Spleen (tissue), 11 donors: ENCODE measurements at regions not wholly inside any gene's neighbourhood (a gene's known extent, or its start where the extent isn't known, plus 50 kb on each side); places are given as distances from the start of the nearest gene placed in this dataset.

Experiments used
- DNase-seq: peaks from one replicate; pipeline ENCODE4 v3.0.0-alpha.2; 2020
- H3K27ac ChIP-seq, 8 donors: fragments of 200-600 bp; sonication (generic) in 7 of 8; 1 replicate in 4 of 8; 2 replicates in 4 of 8; pipeline versions ENCODE4 v1.5.0 to v1.8.0; 2016 to 2021; ENCODE audit warnings: inconsistent platforms in 4 of 8, mild to moderate bottlenecking in 4 of 8, moderate library complexity in 1 of 8
- H3K27me3 ChIP-seq, 7 donors: fragments of 200-600 bp; sonication (generic) in 6 of 7; replicated peaks in 1 of 7; 1 replicate in 4 of 7; 2 replicates in 3 of 7; pipeline versions ENCODE4 v1.5.0 to v1.8.0; 2016 to 2021; ENCODE audit warnings: inconsistent platforms in 3 of 7, mild to moderate bottlenecking in 1 of 7
- H3K36me3 ChIP-seq, 6 donors: fragments of 200-600 bp; sonication (generic) in 5 of 6; 1 replicate in 4 of 6; 2 replicates in 2 of 6; pipeline versions ENCODE4 v1.5.0 to v1.8.0; 2016 to 2021; ENCODE audit warnings: inconsistent platforms in 2 of 6
- H3K4me1 ChIP-seq, 6 donors: fragments of 200-600 bp; sonication (generic) in 5 of 6; 1 replicate in 3 of 6; 2 replicates in 3 of 6; pipeline versions ENCODE4 v1.5.0 to v1.8.0; 2016 to 2021; ENCODE audit warnings: inconsistent platforms in 3 of 6
- H3K4me3 ChIP-seq, 8 donors: fragments of 200-600 bp; sonication (generic) in 7 of 8; 1 replicate in 4 of 8; 2 replicates in 4 of 8; pipeline versions ENCODE4 v1.5.0 to v1.8.0; 2016 to 2021; ENCODE audit warnings: inconsistent platforms in 4 of 8, mild to moderate bottlenecking in 4 of 8, moderate library complexity in 2 of 8
- H3K9me3 ChIP-seq, 8 donors: fragments of 200-600 bp; sonication (generic) in 7 of 8; 1 replicate in 4 of 8; 2 replicates in 4 of 8; pipeline versions ENCODE4 v1.5.0 to v1.8.0; 2016 to 2021; ENCODE audit warnings: inconsistent platforms in 4 of 8
- CTCF ChIP-seq, 11 experiments: fragments of 200-600 bp in 7 of 11; fragments of 450-650 bp in 4 of 11; sonication (generic) in 4 of 11; IDR thresholded peaks in 8 of 11; conservative IDR thresholded peaks in 3 of 11; 1 replicate in 7 of 11; 2 replicates in 4 of 11; pipeline versions ENCODE4 v1.4.0 to v1.8.0; 2016 to 2021; ENCODE audit warnings: antibody characterized with exemption in 11 of 11, inconsistent platforms in 4 of 11, mild to moderate bottlenecking in 1 of 11
- POLR2A ChIP-seq, 3 donors: fragments of 450-650 bp; IDR thresholded peaks; one replicate each; pipeline ENCODE4 v1.5.1; 2017; ENCODE audit warnings: antibody characterized with exemption in 3 of 3, mild to moderate bottlenecking in 1 of 3
- POLR2AphosphoS5 ChIP-seq, 3 donors: sonication (generic); formaldehyde crosslinking; IDR thresholded peaks; one replicate each; pipeline ENCODE4 v1.5.1; 2017; ENCODE audit warnings: antibody characterized with exemption in 3 of 3
- WGBS, 5 donors: extraction: QIAGEN DNeasy Blood & Tissue Kit in 3 of 5; methylation state at CpG; one replicate each; pipeline versions ENCODE4 v1.1.5 to v1.1.7; 2013 to 2018; 5-methylcytosine and 5-hydroxymethylcytosine counted together
- intact Hi-C: fragments of 100-400 bp; cut with DNase I; formaldehyde crosslinking; loops from one replicate; pipeline ENCODE4 v1.15.0; 2023; ENCODE audit warnings: low total_unique reads
- donor health status: healthy with polysubstance abuse.
- donor health status: DM: no; HTN: no; CAD: no; lungs with moderate emphysema.
- donor health status: DM: no; HTN: no; CAD: no.
- donor health status: Bipolar disorder and iron deficiency.
- donor health status: healthy.
- donor health status: DM: no; HTN: no; CAD: no.
- donor health status: DM: yes; HTN: yes; CAD: no.

- Histone ChIP-seq H3K4me1 (no peaks in the 10 kb centered on the region), H3K9me3 (peaks cover 0 to 58% (median 40%) of the 10 kb centered on the region in 8 donors), H3K27me3 (no peaks in the 10 kb centered on the region), H3K27ac (no peak overlapping the region), H3K4me3 (no peak overlapping the region), H3K36me3 (no peaks in the 10 kb centered on the region)
- intact Hi-C loops: no loop called here
- TF ChIP-seq CTCF (IDR thresholded peaks at IDR 0.05 in 8 of 11, conservative IDR thresholded peaks at IDR 0.05 in 3 of 11): no peak
- TF ChIP-seq POLR2AphosphoS5 (IDR thresholded peaks at IDR 0.05): no peak
- no peak for TF ChIP-seq POLR2A (IDR thresholded peaks at IDR 0.05)
- no peak for DNase-seq
Observed at GRCh38 chr2:57278451-57278850, 768.2 kb upstream of the VRK2 start.

GRCh38 chr2:57291209-57291608, 755.4 kb upstream of the VRK2 start:
- Histone ChIP-seq H3K4me1 (no peaks in the 10 kb centered on the region), H3K4me3 (no peak overlapping the region), H3K36me3 (no peaks in the 10 kb centered on the region), H3K9me3 (peaks cover 0 to 24% (median 4%) of the 10 kb centered on the region in 8 donors), H3K27ac (no peak overlapping the region), H3K27me3 (no peaks in the 10 kb centered on the region)
- DNase-seq: no peak
- no peak for TF ChIP-seq CTCF (IDR thresholded peaks at IDR 0.05 in 8 of 11, conservative IDR thresholded peaks at IDR 0.05 in 3 of 11)
- TF ChIP-seq POLR2AphosphoS5 (IDR thresholded peaks at IDR 0.05): no peak
- no peak for TF ChIP-seq POLR2A (IDR thresholded peaks at IDR 0.05)
- intact Hi-C loops: no loop called here
- 57 to 68% (median 61%) methylated on average over 2 of the region's 2 CpGs for WGBS, 5 donors

- 86 to 97% (median 92%) methylated on average over 2 of the region's 2 CpGs for WGBS, 5 donors
- no peak for DNase-seq
- TF ChIP-seq POLR2A (IDR thresholded peaks at IDR 0.05): no peak
- no peak for TF ChIP-seq POLR2AphosphoS5 (IDR thresholded peaks at IDR 0.05)
- no peak for TF ChIP-seq CTCF (IDR thresholded peaks at IDR 0.05 in 8 of 11, conservative IDR thresholded peaks at IDR 0.05 in 3 of 11)
- intact Hi-C loops: no loop called here
- Histone ChIP-seq H3K9me3 (peaks cover 0 to 6% (median 2%) of the 10 kb centered on the region in 8 donors), H3K4me1 (no peaks in the 10 kb centered on the region), H3K36me3 (no peaks in the 10 kb centered on the region), H3K4me3 (no peak overlapping the region), H3K27me3 (no peaks in the 10 kb centered on the region), H3K27ac (no peak overlapping the region)
Observed at GRCh38 chr2:57296795-57297517, 749.6 kb upstream of the VRK2 start.

GRCh38 chr2:57313678-57314077, 732.9 kb upstream of the VRK2 start:
- Histone ChIP-seq H3K4me3 (no peak overlapping the region), H3K36me3 (no peaks in the 10 kb centered on the region), H3K4me1 (no peaks in the 10 kb centered on the region), H3K27me3 (no peaks in the 10 kb centered on the region), H3K27ac (no peak overlapping the region), H3K9me3 (peaks cover 0 to 17% (median 0%) of the 10 kb centered on the region in 8 donors)
- DNase-seq: no peak
- intact Hi-C loops: no loop called here
- 79 to 92% (median 86%) methylated on average over 2 of the region's 2 CpGs for WGBS, 5 donors
- TF ChIP-seq POLR2AphosphoS5 (IDR thresholded peaks at IDR 0.05) (no peak), POLR2A (IDR thresholded peaks at IDR 0.05) (no peak), CTCF (IDR thresholded peaks at IDR 0.05 in 8 of 11, conservative IDR thresholded peaks at IDR 0.05 in 3 of 11) (no peak)
